GM12865 (cell line): ENCODE measurements at regions not wholly inside any gene's neighbourhood (a gene's known extent, or its start where the extent isn't known, plus 50 kb on each side); places are given as distances from the start of the nearest gene placed in this dataset.

Experiments used
- DNase-seq: peaks from one replicate; pipeline ENCODE4 v3.0.0; 2010; ENCODE audit warnings: low read depth
- H3K4me3 ChIP-seq: 2 replicates; pipeline ENCODE4 v1.5.1; 2011; ENCODE audit warnings: mild to moderate bottlenecking, low read depth, low read length, control low read depth
- CTCF ChIP-seq: IDR thresholded peaks from 2 replicates; pipeline ENCODE4 v1.5.1; 2011; ENCODE audit warnings: low read length, control low read depth, low read depth, inconsistent platforms; ENCODE audit not compliant: insufficient read depth; ENCODE audit errors: missing control alignments

- TF ChIP-seq CTCF, result no peak
- DNase-seq, result peak; percentile 3
- no peak overlapping the region for H3K4me3 ChIP-seq
These were observed 1181.6 kb downstream of the TBC1D22A start for GRCh38 chr22:47943729-47944700.

- no peak for TF ChIP-seq CTCF
- DNase-seq, result no peak
- H3K4me3 ChIP-seq, result no peak overlapping the region
These were observed 1177.8 kb downstream of the TBC1D22A start for GRCh38 chr22:47940211-47940610.

- TF ChIP-seq CTCF, result no peak
These were observed 1171.4 kb downstream of the TBC1D22A start for GRCh38 chr22:47933891-47934290.

GRCh38 chr22:47933226-47933625 lies 1170.8 kb downstream of the TBC1D22A start:
- no peak for TF ChIP-seq CTCF
- H3K4me3 ChIP-seq, result no peak overlapping the region
- DNase-seq, result no peak

More at GRCh38 chr22:47933891-47934290, 1171.4 kb downstream of the TBC1D22A start:
- DNase-seq, result no peak
- no peak overlapping the region for H3K4me3 ChIP-seq

- no peak for TF ChIP-seq CTCF
- no peak for DNase-seq
- no peak overlapping the region for H3K4me3 ChIP-seq
These were observed 1167.3 kb downstream of the TBC1D22A start for GRCh38 chr22:47929646-47930185.

- DNase-seq, result peak; percentile 20
- no peak for TF ChIP-seq CTCF
- H3K4me3 ChIP-seq, result no peak overlapping the region
These were observed 1166.6 kb downstream of the TBC1D22A start for GRCh38 chr22:47929073-47929472.
